Naive thymus-derived CD8-positive, alpha-beta T cell (primary cell): ENCODE measurements at regions not wholly inside any gene's neighbourhood (a gene's known extent, or its start where the extent isn't known, plus 50 kb on each side); places are given as distances from the start of the nearest gene placed in this dataset.

Source experiments
- ATAC-seq, 2 donors: fragments of 150-1000 bp; cut with Tn5 transposase in 1 of 2; sonication (Bioruptor Pico), chemical (Tn5 transposase) in 1 of 2; 1 replicate in 1 of 2; 2 replicates in 1 of 2; pipeline ENCODE4 v1.10.0; 2021; ENCODE audit warnings: mild to moderate bottlenecking in 2 of 2, moderate library complexity in 2 of 2
- POLR2A ChIA-PET: fragments of 350-600 bp; sonication (Branson Sonifier 250); formaldehyde crosslinking; loops from one replicate; lab custom pipeline; 2021; ENCODE audit warnings: antibody characterized with exemption; lab: Charles Lee
- DNase-seq, 10 donors: peaks; one replicate each; pipeline versions ENCODE4 v3.0.0 to v3.0.0-alpha.2; 2020 to 2022
- H3K27ac Mint-ChIP-seq, 10 donors: one replicate each; pipeline ENCODE4 v1.8.0; 2020 to 2022; ENCODE audit warnings: mild to moderate bottlenecking in 10 of 10, mixed read lengths in 10 of 10, moderate library complexity in 4 of 10, inconsistent platforms in 1 of 10
- H3K27me3 Mint-ChIP-seq, 5 donors: one replicate each; pipeline ENCODE4 v1.8.0; 2021 to 2022; ENCODE audit warnings: mixed read lengths in 5 of 5
- H3K36me3 Mint-ChIP-seq, 3 donors: one replicate each; pipeline ENCODE4 v1.8.0; 2020 to 2022; ENCODE audit warnings: mixed read lengths in 3 of 3, mild to moderate bottlenecking in 2 of 3, inconsistent platforms in 1 of 3
- H3K4me1 Mint-ChIP-seq, 4 donors: one replicate each; pipeline ENCODE4 v1.8.0; 2021 to 2022; ENCODE audit warnings: mixed read lengths in 4 of 4
- H3K4me3 Mint-ChIP-seq, 10 donors: one replicate each; pipeline ENCODE4 v1.8.0; 2020 to 2022; ENCODE audit warnings: mild to moderate bottlenecking in 10 of 10, mixed read lengths in 10 of 10, moderate library complexity in 6 of 10, inconsistent platforms in 1 of 10
- H3K9me3 Mint-ChIP-seq, 9 donors: one replicate each; pipeline ENCODE4 v1.8.0; 2020 to 2022; ENCODE audit warnings: mixed read lengths in 9 of 9, mild to moderate bottlenecking in 3 of 9, inconsistent platforms in 1 of 9, moderate library complexity in 1 of 9

- no peaks in the 10 kb centered on the region for H3K36me3 Mint-ChIP-seq
- no peaks in the 10 kb centered on the region for H3K4me1 Mint-ChIP-seq
- POLR2A ChIA-PET = no interaction called here
- no peak for ATAC-seq
- no peak overlapping the region for H3K4me3 Mint-ChIP-seq
- peaks cover 0 to 9% (median 0%) of the 10 kb centered on the region in 9 donors for H3K9me3 Mint-ChIP-seq
- no peak for DNase-seq
- peaks cover 0 to 17% (median 3%) of the 10 kb centered on the region in 5 donors for H3K27me3 Mint-ChIP-seq
- no peak overlapping the region for H3K27ac Mint-ChIP-seq
Measured at GRCh38 chr4:11881947-11882346, 453.3 kb upstream of the HS3ST1 start.

GRCh38 chr4:11881364-11881763 is 452.7 kb upstream of the HS3ST1 start:
- Mint-ChIP-seq H3K9me3 (peaks cover 0 to 14% (median 5%) of the 10 kb centered on the region in 9 donors), H3K4me3 (no peak overlapping the region), H3K27ac (no peak overlapping the region), H3K4me1 (no peaks in the 10 kb centered on the region), H3K27me3 (peaks cover 0 to 19% (median 3%) of the 10 kb centered on the region in 5 donors), H3K36me3 (peaks cover 0 to 4% (median 0%) of the 10 kb centered on the region in 3 donors)
- DNase-seq (no peak), ATAC-seq (no peak)
- POLR2A ChIA-PET = no interaction called here

- POLR2A ChIA-PET = no interaction called here
- ATAC-seq (no peak), DNase-seq (no peak)
- H3K4me1 Mint-ChIP-seq = no peaks in the 10 kb centered on the region
- peaks cover 0 to 4% (median 0%) of the 10 kb centered on the region in 3 donors for H3K36me3 Mint-ChIP-seq
- no peak overlapping the region for H3K27ac Mint-ChIP-seq
- peaks cover 0 to 9% (median 0%) of the 10 kb centered on the region in 5 donors for H3K27me3 Mint-ChIP-seq
- H3K9me3 Mint-ChIP-seq = peaks cover 0 to 24% (median 9%) of the 10 kb centered on the region in 9 donors
- H3K4me3 Mint-ChIP-seq = no peak overlapping the region
Measured at GRCh38 chr4:11878241-11878640, 449.5 kb upstream of the HS3ST1 start.

GRCh38 chr4:11876104-11876503 is 447.4 kb upstream of the HS3ST1 start:
- H3K9me3 Mint-ChIP-seq = peaks cover 0 to 24% (median 9%) of the 10 kb centered on the region in 9 donors
- H3K27me3 Mint-ChIP-seq = peaks cover 0 to 9% (median 0%) of the 10 kb centered on the region in 5 donors
- POLR2A ChIA-PET = no interaction called here

GRCh38 chr4:11869191-11869870 is 440.6 kb upstream of the HS3ST1 start:
- POLR2A ChIA-PET = no interaction called here
- H3K4me1 Mint-ChIP-seq = no peaks in the 10 kb centered on the region
- H3K4me3 Mint-ChIP-seq = no peak overlapping the region
- H3K36me3 Mint-ChIP-seq = no peaks in the 10 kb centered on the region
- H3K27me3 Mint-ChIP-seq = peaks cover 0 to 3% (median 0%) of the 10 kb centered on the region in 5 donors
- ATAC-seq = no peak
- no peak overlapping the region for H3K27ac Mint-ChIP-seq
- H3K9me3 Mint-ChIP-seq = peaks cover 0 to 3% (median 0%) of the 10 kb centered on the region in 9 donors
- DNase-seq = no peak

More at GRCh38 chr4:11876104-11876503, 447.4 kb upstream of the HS3ST1 start:
- Mint-ChIP-seq H3K36me3 (peaks cover 0 to 4% (median 0%) of the 10 kb centered on the region in 3 donors), H3K4me1 (no peaks in the 10 kb centered on the region), H3K27ac (no peak overlapping the region), H3K4me3 (no peak overlapping the region)
- ATAC-seq (no peak), DNase-seq (no peak)

- H3K9me3 Mint-ChIP-seq = peaks cover 0 to 3% (median 0%) of the 10 kb centered on the region in 9 donors
- DNase-seq (no peak), ATAC-seq (no peak)
- H3K27me3 Mint-ChIP-seq = peaks cover 0 to 10% (median 2%) of the 10 kb centered on the region in 5 donors
- POLR2A ChIA-PET = no interaction called here
- no peaks in the 10 kb centered on the region for H3K36me3 Mint-ChIP-seq
- H3K27ac Mint-ChIP-seq = no peak overlapping the region
- H3K4me1 Mint-ChIP-seq = no peaks in the 10 kb centered on the region
- no peak overlapping the region for H3K4me3 Mint-ChIP-seq
Measured at GRCh38 chr4:11866391-11866790, 437.7 kb upstream of the HS3ST1 start.

- peaks cover 0 to 8% (median 2%) of the 10 kb centered on the region in 5 donors for H3K27me3 Mint-ChIP-seq
- H3K9me3 Mint-ChIP-seq = peaks cover 0 to 11% (median 0%) of the 10 kb centered on the region in 9 donors
- H3K27ac Mint-ChIP-seq = no peak overlapping the region
- ATAC-seq = no peak
- H3K4me3 Mint-ChIP-seq = no peak overlapping the region
- no peak for DNase-seq
- no peaks in the 10 kb centered on the region for H3K36me3 Mint-ChIP-seq
- no peaks in the 10 kb centered on the region for H3K4me1 Mint-ChIP-seq
- POLR2A ChIA-PET = no interaction called here
Measured at GRCh38 chr4:11860996-11861395, 432.3 kb upstream of the HS3ST1 start.

GRCh38 chr4:11857881-11858280 is 429.2 kb upstream of the HS3ST1 start:
- H3K27ac Mint-ChIP-seq = no peak overlapping the region
- peaks cover 0 to 7% (median 0%) of the 10 kb centered on the region in 9 donors for H3K9me3 Mint-ChIP-seq
- peaks cover 0 to 6% (median under 1%) of the 10 kb centered on the region in 5 donors for H3K27me3 Mint-ChIP-seq
- H3K36me3 Mint-ChIP-seq = no peaks in the 10 kb centered on the region
- DNase-seq (no peak), ATAC-seq (no peak)
- no peak overlapping the region for H3K4me3 Mint-ChIP-seq
- POLR2A ChIA-PET = no interaction called here
- H3K4me1 Mint-ChIP-seq = no peaks in the 10 kb centered on the region

- ATAC-seq = no peak
- no peak overlapping the region for H3K27ac Mint-ChIP-seq
- no peaks in the 10 kb centered on the region for H3K36me3 Mint-ChIP-seq
Measured at GRCh38 chr4:11847167-11847566, 418.5 kb upstream of the HS3ST1 start.

GRCh38 chr4:11843927-11844326 is 415.2 kb upstream of the HS3ST1 start:
- POLR2A ChIA-PET = no interaction called here
- Mint-ChIP-seq H3K4me1 (no peaks in the 10 kb centered on the region), H3K9me3 (peaks cover 0 to 8% (median 0%) of the 10 kb centered on the region in 9 donors), H3K27me3 (peaks cover 0 to 1% (median 0%) of the 10 kb centered on the region in 5 donors), H3K36me3 (no peaks in the 10 kb centered on the region), H3K27ac (no peak overlapping the region), H3K4me3 (no peak overlapping the region)
- ATAC-seq = no peak
- no peak for DNase-seq

More at GRCh38 chr4:11847167-11847566, 418.5 kb upstream of the HS3ST1 start:
- Mint-ChIP-seq H3K4me3 (no peak overlapping the region), H3K9me3 (peaks cover 0 to 2% (median 0%) of the 10 kb centered on the region in 9 donors), H3K27me3 (peaks cover 0 to 1% (median 0%) of the 10 kb centered on the region in 5 donors), H3K4me1 (no peaks in the 10 kb centered on the region)
- no peak for DNase-seq
- POLR2A ChIA-PET = no interaction called here

- no peak overlapping the region for H3K4me3 Mint-ChIP-seq
- peaks cover 0 to 10% (median 0%) of the 10 kb centered on the region in 9 donors for H3K9me3 Mint-ChIP-seq
- POLR2A ChIA-PET = no interaction called here
- DNase-seq (no peak), ATAC-seq (no peak)
- no peaks in the 10 kb centered on the region for H3K36me3 Mint-ChIP-seq
- H3K27me3 Mint-ChIP-seq = peaks cover 0 to 1% (median 0%) of the 10 kb centered on the region in 5 donors
- H3K27ac Mint-ChIP-seq = no peak overlapping the region
- H3K4me1 Mint-ChIP-seq = no peaks in the 10 kb centered on the region
Measured at GRCh38 chr4:11843340-11843739, 414.6 kb upstream of the HS3ST1 start.

GRCh38 chr4:11842620-11843263 is 414.0 kb upstream of the HS3ST1 start:
- ATAC-seq (no peak), DNase-seq (no peak)
- Mint-ChIP-seq H3K36me3 (no peaks in the 10 kb centered on the region), H3K4me1 (no peaks in the 10 kb centered on the region), H3K4me3 (no peak overlapping the region), H3K9me3 (peaks cover 0 to 16% (median 0%) of the 10 kb centered on the region in 9 donors), H3K27me3 (peaks cover 0 to 1% (median 0%) of the 10 kb centered on the region in 5 donors), H3K27ac (no peak overlapping the region)
- POLR2A ChIA-PET = no interaction called here

- no peak for DNase-seq
- Mint-ChIP-seq H3K27me3 (peaks cover 0 to 5% (median 0%) of the 10 kb centered on the region in 5 donors), H3K4me3 (no peak overlapping the region), H3K27ac (no peak overlapping the region), H3K36me3 (no peaks in the 10 kb centered on the region), H3K4me1 (no peaks in the 10 kb centered on the region), H3K9me3 (peaks cover 0 to 18% (median 0%) of the 10 kb centered on the region in 9 donors)
- no peak for ATAC-seq
- POLR2A ChIA-PET = no interaction called here
Measured at GRCh38 chr4:11839889-11840288, 411.2 kb upstream of the HS3ST1 start.
